ENCODE measurements at regions not wholly inside any gene's neighbourhood (a gene's known extent, or its start where the extent isn't known, plus 50 kb on each side); places are given as distances from the start of the nearest gene placed in this dataset.

GRCh38 chr7:84546403-84546802 is 351.8 kb upstream of the SEMA3A start:
- TF ChIP-seq CTCF (IDR thresholded peaks at IDR 0.05; ENCODE audit: borderline replicate concordance, extremely low read depth, low read length, poor library complexity, severe bottlenecking) (no peak), EZH2 (IDR thresholded peaks at IDR 0.05; ENCODE audit: borderline replicate concordance, low read depth, low read length, severe bottlenecking) (no peak)

Data from DND-41 (cell line).